Fibroblast of lung (primary cell): ENCODE measurements at regions not wholly inside any gene's neighbourhood (a gene's known extent, or its start where the extent isn't known, plus 50 kb on each side); places are given as distances from the start of the nearest gene placed in this dataset.

Experiments used
- CTCF ChIP-seq, 2 donors: IDR thresholded peaks in 1 of 2; conservative IDR thresholded peaks in 1 of 2; 1 replicate in 1 of 2; 2 replicates in 1 of 2; pipeline ENCODE4 v1.5.1; 2011 to 2012; ENCODE audit warnings: low read length in 2 of 2, control low read depth in 1 of 2, inconsistent platforms in 1 of 2, low read depth in 1 of 2, mild to moderate bottlenecking in 1 of 2
- EZH2 ChIP-seq: IDR thresholded peaks from 2 replicates; pipeline ENCODE4 v1.5.1; 2012; ENCODE audit warnings: low read length, control low read depth, mild to moderate bottlenecking; ENCODE audit errors: missing control alignments

- TF ChIP-seq CTCF (conservative IDR thresholded peaks at IDR 0.05 in 1 of 2, IDR thresholded peaks at IDR 0.05 in 1 of 2; ENCODE audit: low read depth in 1 of 2, low read length in 2 of 2) = no peak
- no peak for TF ChIP-seq EZH2
These were observed 554.3 kb upstream of the B3GALT2 start for GRCh38 chr1:193740762-193741161.
